ENCODE measurements at regions not wholly inside any gene's neighbourhood (a gene's known extent, or its start where the extent isn't known, plus 50 kb on each side); places are given as distances from the start of the nearest gene placed in this dataset.

- intact Hi-C loops (cut with micrococcal nuclease): no loop called here
Observed at GRCh38 chr1:58890113-58890512, 106.3 kb upstream of the JUN start.

- intact Hi-C loops (cut with micrococcal nuclease): no loop called here
Observed at GRCh38 chr1:58890609-58891008, 106.8 kb upstream of the JUN start.

GRCh38 chr1:58891347-58891746, 107.5 kb upstream of the JUN start:
- intact Hi-C loops (cut with micrococcal nuclease): no loop called here

- intact Hi-C loops (cut with micrococcal nuclease): no loop called here
Observed at GRCh38 chr1:58893257-58893869, 109.5 kb upstream of the JUN start.

- intact Hi-C loops (cut with micrococcal nuclease): loop anchor here (1.0 kb wide), 1 partner anchor 10 kb away; no protein-coding TSS in a partner anchor
Observed at GRCh38 chr1:58895082-58895481, 111.2 kb upstream of the JUN start.

- intact Hi-C loops (cut with micrococcal nuclease): loop anchor here (1.0 kb wide), 1 partner anchor 10 kb away; no protein-coding TSS in a partner anchor
Observed at GRCh38 chr1:58895559-58896145, 111.8 kb upstream of the JUN start.

- intact Hi-C loops (cut with micrococcal nuclease): no loop called here
Observed at GRCh38 chr1:58896246-58897183, 112.7 kb upstream of the JUN start.

GRCh38 chr1:58898739-58899586, 115.1 kb upstream of the JUN start:
- intact Hi-C loops (cut with micrococcal nuclease): no loop called here

GRCh38 chr1:58899587-58900271, 115.9 kb upstream of the JUN start:
- intact Hi-C loops (cut with micrococcal nuclease): loop anchor here (5.0 kb wide), 2 partner anchors 108 to 157 kb away; no protein-coding TSS in a partner anchor

- intact Hi-C loops (cut with micrococcal nuclease): loop anchor here (5.0 kb wide), 2 partner anchors 107 to 158 kb away; no protein-coding TSS in a partner anchor
Observed at GRCh38 chr1:58900396-58900795, 116.5 kb upstream of the JUN start.

GRCh38 chr1:58901008-58901407, 117.2 kb upstream of the JUN start:
- intact Hi-C loops (cut with micrococcal nuclease): loop anchor here (5.0 kb wide), 2 partner anchors 106 to 159 kb away; no protein-coding TSS in a partner anchor

GRCh38 chr1:58902830-58903513, 119.1 kb upstream of the JUN start:
- intact Hi-C loops (cut with micrococcal nuclease): loop anchor here (1.0 to 5.0 kb wide), 16 partner anchors 17 to 796 kb away; partner anchors contain the start of gene MYSM1

- intact Hi-C loops (cut with micrococcal nuclease): loop anchor here (1.0 to 5.0 kb wide), 16 partner anchors 17 to 796 kb away; partner anchors contain the start of gene MYSM1
Observed at GRCh38 chr1:58903514-58904298, 119.9 kb upstream of the JUN start.

- intact Hi-C loops (cut with micrococcal nuclease): loop anchor here (5.0 kb wide), 2 partner anchors 103 to 162 kb away; no protein-coding TSS in a partner anchor
Observed at GRCh38 chr1:58904299-58905125, 120.7 kb upstream of the JUN start.

GRCh38 chr1:58905126-58905490, 121.3 kb upstream of the JUN start:
- intact Hi-C loops (cut with micrococcal nuclease): no loop called here

- intact Hi-C loops (cut with micrococcal nuclease): no loop called here
Observed at GRCh38 chr1:58905628-58906221, 121.9 kb upstream of the JUN start.

GRCh38 chr1:58907398-58907797, 123.6 kb upstream of the JUN start:
- intact Hi-C loops (cut with micrococcal nuclease): no loop called here

Measured in T-helper 1 cell treated with Interleukin-12 subunit alpha and Interleukin-12 subunit beta and Interleukin-4 antibody, amounts not matched to agents 30 ng/mL and 1 ng/mL, for 36 hours (primary cell).